OCI-LY1 (cell line): ENCODE measurements at regions not wholly inside any gene's neighbourhood (a gene's known extent, or its start where the extent isn't known, plus 50 kb on each side); places are given as distances from the start of the nearest gene placed in this dataset.

Source experiments
- H2AFZ ChIP-seq: fragments of 200-600 bp; sonication (generic), shearing (Covaris generic); 2 replicates; pipeline ENCODE4 v1.6.0; 2014; ENCODE audit warnings: antibody characterized with exemption, mild to moderate bottlenecking, low read length
- H3F3A ChIP-seq: fragments of 200-600 bp; sonication (generic), shearing (Covaris generic); 2 replicates; pipeline ENCODE4 v1.6.0; 2014; ENCODE audit warnings: mild to moderate bottlenecking, antibody characterized with exemption, low read length, moderate library complexity; ENCODE audit not compliant: insufficient read depth
- H3K27ac ChIP-seq: fragments of 200-600 bp; sonication (generic); 2 replicates; pipeline ENCODE4 v1.5.1; 2014; ENCODE audit warnings: low read length, mixed run types, mild to moderate bottlenecking, low read depth; ENCODE audit not compliant: poor library complexity, severe bottlenecking
- H3K27me3 ChIP-seq: fragments of 200-600 bp; sonication (generic); 2 replicates; pipeline ENCODE4 v1.6.0; 2014; ENCODE audit warnings: antibody characterized with exemption, mild to moderate bottlenecking, low read length, moderate library complexity; ENCODE audit not compliant: insufficient read depth
- H3K36me3 ChIP-seq: fragments of 200-600 bp; sonication (generic); 2 replicates; pipeline ENCODE4 v1.6.1; 2014; ENCODE audit warnings: mild to moderate bottlenecking, antibody characterized with exemption, low read length, moderate library complexity, mixed read lengths; ENCODE audit not compliant: insufficient read depth
- H3K4me1 ChIP-seq: fragments of 200-600 bp; sonication (generic); 2 replicates; pipeline ENCODE4 v1.5.1; 2014; ENCODE audit warnings: mild to moderate bottlenecking, low read length, moderate library complexity; ENCODE audit not compliant: insufficient read depth, severe bottlenecking
- H3K4me2 ChIP-seq: fragments of 200-600 bp; sonication (generic), shearing (Covaris generic); 2 replicates; pipeline ENCODE4 v1.6.1; 2014; ENCODE audit warnings: low read length
- H3K4me3 ChIP-seq: fragments of 200-600 bp; sonication (generic); 2 replicates; pipeline ENCODE4 v1.5.1; 2014; ENCODE audit warnings: low read length, low read depth, mild to moderate bottlenecking, mixed read lengths; ENCODE audit not compliant: poor library complexity, severe bottlenecking
- H3K79me2 ChIP-seq: fragments of 200-600 bp; shearing (Covaris generic); 2 replicates; pipeline ENCODE4 v1.6.1; 2016; ENCODE audit warnings: mixed run types, low read length, mixed read lengths; ENCODE audit not compliant: insufficient read depth
- H3K9ac ChIP-seq: fragments of 200-600 bp; sonication (generic), shearing (Covaris generic); 2 replicates; pipeline ENCODE4 v1.6.1; 2014; ENCODE audit warnings: mild to moderate bottlenecking, low read length, mixed read lengths
- H3K9me2 ChIP-seq: fragments of 200-600 bp; sonication (generic), shearing (Covaris generic); 2 replicates; pipeline ENCODE4 v1.6.1; 2014; ENCODE audit warnings: low read depth, mild to moderate bottlenecking, low read length, mixed read lengths
- H3K9me3 ChIP-seq: fragments of 200-600 bp; shearing (Covaris generic); 2 replicates; pipeline ENCODE4 v1.6.1; 2014; ENCODE audit warnings: low read length, mixed read lengths
- H4K20me1 ChIP-seq: fragments of 200-600 bp; sonication (generic), shearing (Covaris generic); 2 replicates; pipeline ENCODE4 v1.6.0; 2016; ENCODE audit warnings: mild to moderate bottlenecking, low read length; ENCODE audit not compliant: insufficient read depth
- EZH2 ChIP-seq: fragments of 200-600 bp; sonication (generic), shearing (Covaris generic); IDR thresholded peaks from 2 replicates; pipeline ENCODE4 v1.8.0; 2017; ENCODE audit warnings: borderline replicate concordance, mixed run types, mild to moderate bottlenecking, antibody characterized with exemption, low read length, moderate library complexity, mixed read lengths
- TF ChIP-seq, protein P1 (sequence below): fragments of 200-600 bp; sonication (generic), shearing (Covaris generic); IDR thresholded peaks from 2 replicates; pipeline ENCODE4 v1.5.1; 2017; ENCODE audit warnings: mild to moderate bottlenecking, antibody characterized with exemption, low read length, moderate library complexity, mixed read lengths

DNA sequence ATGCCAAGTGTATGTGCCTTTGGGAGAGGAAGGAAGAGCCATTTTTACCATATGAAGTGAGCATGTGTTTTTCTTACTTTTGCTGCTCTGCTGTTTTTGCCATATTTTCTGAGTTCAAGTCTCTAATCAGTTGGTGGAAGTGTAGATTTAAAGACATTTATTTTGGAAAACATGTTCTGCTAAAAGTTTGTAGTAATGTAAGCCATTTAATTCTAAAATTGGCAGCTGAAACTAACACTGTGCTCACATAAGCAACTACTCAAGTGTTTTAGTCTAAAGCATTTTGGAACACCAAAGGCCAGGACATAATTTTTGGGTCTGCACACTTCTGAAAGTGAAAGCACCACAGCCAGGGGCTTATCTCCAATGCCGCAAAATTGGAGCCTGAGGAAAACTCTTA lies 363.4 kb upstream of the ZNF608 start:
- H3K4me3 ChIP-seq, result no peak overlapping the region
- H3K4me1 ChIP-seq, result peaks cover 13% of the 10 kb centered on the region
- no peaks in the 10 kb centered on the region for H3K9me3 ChIP-seq
- no peaks in the 10 kb centered on the region for H3K36me3 ChIP-seq
- H3K4me2 ChIP-seq, result no peak overlapping the region
- H3K27ac ChIP-seq, result no peak overlapping the region
- H3K79me2 ChIP-seq, result no peaks in the 10 kb centered on the region
- no peak for TF ChIP-seq EZH2
- TF ChIP-seq, protein P1, sequence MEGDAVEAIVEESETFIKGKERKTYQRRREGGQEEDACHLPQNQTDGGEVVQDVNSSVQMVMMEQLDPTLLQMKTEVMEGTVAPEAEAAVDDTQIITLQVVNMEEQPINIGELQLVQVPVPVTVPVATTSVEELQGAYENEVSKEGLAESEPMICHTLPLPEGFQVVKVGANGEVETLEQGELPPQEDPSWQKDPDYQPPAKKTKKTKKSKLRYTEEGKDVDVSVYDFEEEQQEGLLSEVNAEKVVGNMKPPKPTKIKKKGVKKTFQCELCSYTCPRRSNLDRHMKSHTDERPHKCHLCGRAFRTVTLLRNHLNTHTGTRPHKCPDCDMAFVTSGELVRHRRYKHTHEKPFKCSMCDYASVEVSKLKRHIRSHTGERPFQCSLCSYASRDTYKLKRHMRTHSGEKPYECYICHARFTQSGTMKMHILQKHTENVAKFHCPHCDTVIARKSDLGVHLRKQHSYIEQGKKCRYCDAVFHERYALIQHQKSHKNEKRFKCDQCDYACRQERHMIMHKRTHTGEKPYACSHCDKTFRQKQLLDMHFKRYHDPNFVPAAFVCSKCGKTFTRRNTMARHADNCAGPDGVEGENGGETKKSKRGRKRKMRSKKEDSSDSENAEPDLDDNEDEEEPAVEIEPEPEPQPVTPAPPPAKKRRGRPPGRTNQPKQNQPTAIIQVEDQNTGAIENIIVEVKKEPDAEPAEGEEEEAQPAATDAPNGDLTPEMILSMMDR, result no peak
- H3K9me2 ChIP-seq, result no peaks in the 10 kb centered on the region
- H3K27me3 ChIP-seq, result no peaks in the 10 kb centered on the region
- no peaks in the 10 kb centered on the region for H4K20me1 ChIP-seq
- H3F3A ChIP-seq, result no peaks in the 10 kb centered on the region
- H2AFZ ChIP-seq, result no peak overlapping the region
- H3K9ac ChIP-seq, result no peak overlapping the region

DNA sequence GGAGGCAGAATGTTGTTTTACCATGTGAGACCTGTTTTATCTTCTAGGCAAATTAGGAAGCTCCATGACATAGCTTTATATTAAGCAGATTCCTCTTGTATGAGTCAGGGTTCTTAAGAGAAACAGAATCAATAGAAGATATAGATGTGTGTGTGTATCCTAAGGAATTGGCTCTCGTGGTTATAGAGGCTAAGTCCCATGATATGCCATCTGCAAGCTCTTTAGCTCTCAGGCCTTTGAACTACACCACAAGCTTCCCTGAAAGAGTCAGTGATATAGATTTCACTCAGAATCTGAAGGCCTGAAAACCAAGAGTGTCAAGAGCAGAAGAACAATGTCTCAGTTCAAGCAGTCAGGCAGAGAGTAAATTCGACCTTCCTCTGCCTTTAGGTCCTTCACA lies 365.8 kb upstream of the ZNF608 start:
- no peak overlapping the region for H2AFZ ChIP-seq
- no peaks in the 10 kb centered on the region for H3K9me2 ChIP-seq
- no peak overlapping the region for H3K27ac ChIP-seq
- no peaks in the 10 kb centered on the region for H3F3A ChIP-seq
- TF ChIP-seq, protein P1, result no peak
- TF ChIP-seq EZH2, result no peak
- H3K4me2 ChIP-seq, result no peak overlapping the region
- H3K79me2 ChIP-seq, result no peaks in the 10 kb centered on the region
- H3K36me3 ChIP-seq, result no peaks in the 10 kb centered on the region
- peaks cover 21% of the 10 kb centered on the region for H3K4me1 ChIP-seq
- no peak overlapping the region for H3K9ac ChIP-seq
- no peaks in the 10 kb centered on the region for H3K27me3 ChIP-seq
- no peak overlapping the region for H3K4me3 ChIP-seq
- H4K20me1 ChIP-seq, result no peaks in the 10 kb centered on the region
- H3K9me3 ChIP-seq, result no peaks in the 10 kb centered on the region

DNA sequence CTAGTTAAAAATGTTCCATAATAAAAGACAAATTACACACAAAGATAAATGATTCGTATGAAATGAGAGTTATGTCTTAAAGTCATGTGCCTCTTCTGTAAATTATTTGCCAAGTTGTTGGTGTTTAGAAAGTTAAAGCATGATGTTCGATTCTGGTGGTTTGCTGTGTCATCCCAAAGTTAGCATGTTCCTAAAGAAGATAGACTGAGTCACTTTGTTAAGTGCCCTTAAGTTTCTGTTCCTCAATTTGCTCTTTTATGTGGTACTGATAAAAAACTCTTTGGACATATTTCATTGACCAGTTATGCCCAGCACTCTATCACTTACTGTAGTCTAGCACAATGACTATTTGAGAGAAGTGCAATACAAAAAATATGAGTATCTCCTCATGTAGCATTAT lies 366.9 kb upstream of the ZNF608 start:
- no peak overlapping the region for H3K4me2 ChIP-seq
- H3K9me3 ChIP-seq, result no peaks in the 10 kb centered on the region
- no peak overlapping the region for H3K9ac ChIP-seq
- H4K20me1 ChIP-seq, result no peaks in the 10 kb centered on the region
- H3F3A ChIP-seq, result no peaks in the 10 kb centered on the region
- H3K27me3 ChIP-seq, result no peaks in the 10 kb centered on the region
- no peak overlapping the region for H3K4me3 ChIP-seq
- H2AFZ ChIP-seq, result no peak overlapping the region
- no peaks in the 10 kb centered on the region for H3K79me2 ChIP-seq
- H3K36me3 ChIP-seq, result no peaks in the 10 kb centered on the region
- no peaks in the 10 kb centered on the region for H3K9me2 ChIP-seq
- peaks cover 21% of the 10 kb centered on the region for H3K4me1 ChIP-seq
- no peak overlapping the region for H3K27ac ChIP-seq
- TF ChIP-seq, protein P1, result no peak
- TF ChIP-seq EZH2, result no peak
